Naive thymus-derived CD4-positive, alpha-beta T cell (primary cell): ENCODE measurements at regions not wholly inside any gene's neighbourhood (a gene's known extent, or its start where the extent isn't known, plus 50 kb on each side); places are given as distances from the start of the nearest gene placed in this dataset.

ENCODE experiments used
- ATAC-seq: fragments of 150-1000 bp; cut with Tn5 transposase; 2 replicates; pipeline ENCODE4 v1.10.0; 2021; ENCODE audit warnings: mild to moderate bottlenecking, moderate library complexity
- CTCF ChIA-PET: fragments of 350-600 bp; sonication (Branson Sonifier 250); formaldehyde crosslinking; loops from one replicate; lab custom pipeline; 2021; ENCODE audit warnings: antibody characterized with exemption; lab: Charles Lee
- POLR2A ChIA-PET: fragments of 350-600 bp; sonication (Branson Sonifier 250); formaldehyde crosslinking; loops from one replicate; lab custom pipeline; 2021; ENCODE audit warnings: antibody characterized with exemption, inconsistent platforms; lab: Charles Lee
- DNase-seq, 9 donors: peaks; one replicate each; pipeline versions ENCODE4 v3.0.0 to v3.0.0-alpha.2; 2020 to 2022; ENCODE audit warnings: mixed read lengths in 1 of 9
- H3K27ac ChIP-seq: one replicate; pipeline ENCODE4 v1.7.0; 2013; ENCODE audit warnings: mild to moderate bottlenecking, low read depth, low read length, moderate library complexity
- H3K27me3 ChIP-seq, 2 donors: one replicate each; pipeline ENCODE4 v1.7.0; 2013; ENCODE audit warnings: low read length in 2 of 2, mild to moderate bottlenecking in 2 of 2, moderate library complexity in 2 of 2; ENCODE audit not compliant: control insufficient read depth in 2 of 2, insufficient read depth in 2 of 2
- H3K36me3 ChIP-seq, 3 experiments: 1 replicate in 2 of 3; 2 replicates in 1 of 3; pipeline ENCODE4 v1.7.0; 2013; ENCODE audit warnings: low read length in 3 of 3, mild to moderate bottlenecking in 3 of 3, moderate library complexity in 1 of 3; ENCODE audit not compliant: insufficient read depth in 3 of 3, control insufficient read depth in 2 of 3
- H3K4me1 ChIP-seq, 2 donors: one replicate each; pipeline ENCODE4 v1.7.0; 2013; ENCODE audit warnings: low read length in 2 of 2, mild to moderate bottlenecking in 2 of 2, moderate library complexity in 1 of 2; ENCODE audit not compliant: control insufficient read depth in 2 of 2, insufficient read depth in 2 of 2
- H3K4me3 ChIP-seq: 2 replicates; pipeline ENCODE4 v1.7.0; 2013; ENCODE audit warnings: mild to moderate bottlenecking, low read length
- H3K9me3 ChIP-seq, 3 experiments: 1 replicate in 2 of 3; 2 replicates in 1 of 3; pipeline ENCODE4 v1.7.0; 2013; ENCODE audit warnings: low read length in 3 of 3; ENCODE audit not compliant: control insufficient read depth in 2 of 3
- H3K27ac Mint-ChIP-seq, 9 donors: one replicate each; pipeline ENCODE4 v1.8.0; 2020 to 2022; ENCODE audit warnings: mixed read lengths in 9 of 9, mild to moderate bottlenecking in 8 of 9, moderate library complexity in 5 of 9, inconsistent platforms in 2 of 9
- H3K27me3 Mint-ChIP-seq, 5 donors: one replicate each; pipeline ENCODE4 v1.8.0; 2021 to 2022; ENCODE audit warnings: mixed read lengths in 5 of 5, mild to moderate bottlenecking in 1 of 5
- H3K36me3 Mint-ChIP-seq, 5 donors: one replicate each; pipeline ENCODE4 v1.8.0; 2020 to 2022; ENCODE audit warnings: mixed read lengths in 5 of 5, mild to moderate bottlenecking in 3 of 5, inconsistent platforms in 1 of 5
- H3K4me1 Mint-ChIP-seq, 7 donors: one replicate each; pipeline ENCODE4 v1.8.0; 2020 to 2022; ENCODE audit warnings: mixed read lengths in 7 of 7, mild to moderate bottlenecking in 3 of 7, inconsistent platforms in 1 of 7
- H3K4me3 Mint-ChIP-seq, 10 donors: one replicate each; pipeline ENCODE4 v1.8.0; 2020 to 2022; ENCODE audit warnings: mild to moderate bottlenecking in 10 of 10, mixed read lengths in 10 of 10, moderate library complexity in 6 of 10, inconsistent platforms in 2 of 10
- H3K9me3 Mint-ChIP-seq, 11 donors: one replicate each; pipeline ENCODE4 v1.8.0; 2020 to 2022; ENCODE audit warnings: mixed read lengths in 11 of 11, mild to moderate bottlenecking in 4 of 11, inconsistent platforms in 1 of 11, moderate library complexity in 1 of 11
- intact Hi-C, 2 donors: fragments of 100-400 bp; cut with micrococcal nuclease; formaldehyde crosslinking; loops; one replicate each; pipeline ENCODE4 v1.15.1; 2023

- ChIA-PET CTCF (no interaction called here), POLR2A (no interaction called here)
- H3K27ac Mint-ChIP-seq, result no peak overlapping the region
- no peaks in the 10 kb centered on the region for H3K4me1 ChIP-seq
- no peak for ATAC-seq
- H3K4me3 ChIP-seq, result no peak overlapping the region
- peaks cover 0 to 3% (median 0%) of the 10 kb centered on the region in 5 donors for H3K36me3 Mint-ChIP-seq
- no peaks in the 10 kb centered on the region for H3K9me3 Mint-ChIP-seq
- no peaks in the 10 kb centered on the region for H3K9me3 ChIP-seq
- no peaks in the 10 kb centered on the region for H3K27me3 ChIP-seq
- H3K27ac ChIP-seq, result no peak overlapping the region
- H3K36me3 ChIP-seq, result no peaks in the 10 kb centered on the region
- no peak overlapping the region for H3K4me3 Mint-ChIP-seq
- peaks cover 13 to 44% (median 27%) of the 10 kb centered on the region in 5 donors for H3K27me3 Mint-ChIP-seq
- H3K4me1 Mint-ChIP-seq, result peaks cover 0 to 4% (median 0%) of the 10 kb centered on the region in 7 donors
- DNase-seq, result no peak
- intact Hi-C loops, result no loop called here
Observed at GRCh38 chr5:130689831-130690230, 475.2 kb downstream of the HINT1 start.

- Histone ChIP-seq H3K9me3 (no peaks in the 10 kb centered on the region), H3K36me3 (no peaks in the 10 kb centered on the region), H3K4me3 (no peak overlapping the region), H3K4me1 (no peaks in the 10 kb centered on the region), H3K27ac (no peak overlapping the region), H3K27me3 (no peaks in the 10 kb centered on the region)
- Mint-ChIP-seq H3K4me3 (no peak overlapping the region), H3K27me3 (peaks cover 13 to 40% (median 27%) of the 10 kb centered on the region in 5 donors), H3K4me1 (peaks cover 0 to 4% (median 0%) of the 10 kb centered on the region in 7 donors), H3K9me3 (no peaks in the 10 kb centered on the region), H3K36me3 (peaks cover 0 to 3% (median 0%) of the 10 kb centered on the region in 5 donors), H3K27ac (no peak overlapping the region)
- ChIA-PET CTCF (interaction anchor here (0.6 kb wide), 1 partner anchor 559 kb away, joined by 3 read pairs; no protein-coding TSS in a partner anchor), POLR2A (interaction anchor here (0.6 kb wide), 1 partner anchor 277 kb away, joined by 3 read pairs; no protein-coding TSS in a partner anchor)
- ATAC-seq, result no peak
- no peak for DNase-seq
- intact Hi-C loops, result no loop called here
Observed at GRCh38 chr5:130687085-130687733, 477.8 kb downstream of the HINT1 start.

- no peaks in the 10 kb centered on the region for H3K4me1 Mint-ChIP-seq
- H3K27me3 ChIP-seq, result no peaks in the 10 kb centered on the region
- no peak overlapping the region for H3K4me3 Mint-ChIP-seq
- intact Hi-C loops, result no loop called here
- H3K27me3 Mint-ChIP-seq, result peaks cover 0 to 39% (median 28%) of the 10 kb centered on the region in 5 donors
- H3K27ac ChIP-seq, result no peak overlapping the region
- no peaks in the 10 kb centered on the region for H3K36me3 Mint-ChIP-seq
- H3K27ac Mint-ChIP-seq, result no peak overlapping the region
- H3K9me3 ChIP-seq, result no peaks in the 10 kb centered on the region
- ChIA-PET POLR2A (no interaction called here), CTCF (no interaction called here)
- ATAC-seq (no peak), DNase-seq (no peak)
- H3K9me3 Mint-ChIP-seq, result peaks cover 0 to 4% (median 0%) of the 10 kb centered on the region in 11 donors
- no peak overlapping the region for H3K4me3 ChIP-seq
- H3K36me3 ChIP-seq, result no peaks in the 10 kb centered on the region
- no peaks in the 10 kb centered on the region for H3K4me1 ChIP-seq
Observed at GRCh38 chr5:130678637-130679036, 486.4 kb downstream of the HINT1 start.

- H3K27me3 Mint-ChIP-seq, result peaks cover 0 to 25% (median 4%) of the 10 kb centered on the region in 5 donors
- H3K4me3 ChIP-seq, result no peak overlapping the region
- no peaks in the 10 kb centered on the region for H3K4me1 Mint-ChIP-seq
- H3K9me3 Mint-ChIP-seq, result peaks cover 0 to 10% (median 2%) of the 10 kb centered on the region in 11 donors
- no peaks in the 10 kb centered on the region for H3K27me3 ChIP-seq
- ChIA-PET POLR2A (no interaction called here), CTCF (no interaction called here)
- no peaks in the 10 kb centered on the region for H3K9me3 ChIP-seq
- H3K27ac ChIP-seq, result no peak overlapping the region
- DNase-seq (no peak), ATAC-seq (no peak)
- no peaks in the 10 kb centered on the region for H3K4me1 ChIP-seq
- no peak overlapping the region for H3K4me3 Mint-ChIP-seq
- no peaks in the 10 kb centered on the region for H3K36me3 Mint-ChIP-seq
- H3K27ac Mint-ChIP-seq, result no peak overlapping the region
- no peaks in the 10 kb centered on the region for H3K36me3 ChIP-seq
- intact Hi-C loops, result no loop called here
Observed at GRCh38 chr5:130666462-130666861, 498.6 kb downstream of the HINT1 start.

GRCh38 chr5:130652176-130652575, 512.9 kb downstream of the HINT1 start:
- ChIA-PET CTCF (no interaction called here), POLR2A (no interaction called here)
- Histone ChIP-seq H3K27ac (no peak overlapping the region), H3K4me1 (no peaks in the 10 kb centered on the region), H3K36me3 (no peaks in the 10 kb centered on the region), H3K27me3 (no peaks in the 10 kb centered on the region), H3K4me3 (no peak overlapping the region), H3K9me3 (no peaks in the 10 kb centered on the region)
- Mint-ChIP-seq H3K27ac (no peak overlapping the region), H3K9me3 (no peaks in the 10 kb centered on the region), H3K27me3 (peaks cover 0 to 26% (median 13%) of the 10 kb centered on the region in 5 donors), H3K4me3 (no peak overlapping the region), H3K4me1 (no peaks in the 10 kb centered on the region), H3K36me3 (no peaks in the 10 kb centered on the region)
- DNase-seq (no peak), ATAC-seq (no peak)
- intact Hi-C loops, result no loop called here

- Mint-ChIP-seq H3K27me3 (peaks cover 0 to 33% (median 18%) of the 10 kb centered on the region in 5 donors), H3K4me1 (no peaks in the 10 kb centered on the region), H3K9me3 (no peaks in the 10 kb centered on the region), H3K4me3 (no peak overlapping the region), H3K27ac (no peak overlapping the region), H3K36me3 (no peaks in the 10 kb centered on the region)
- Histone ChIP-seq H3K4me1 (no peaks in the 10 kb centered on the region), H3K4me3 (no peak overlapping the region), H3K9me3 (no peaks in the 10 kb centered on the region), H3K36me3 (no peaks in the 10 kb centered on the region), H3K27me3 (no peaks in the 10 kb centered on the region), H3K27ac (no peak overlapping the region)
- ATAC-seq (no peak), DNase-seq (no peak)
- ChIA-PET POLR2A (no interaction called here), CTCF (no interaction called here)
- intact Hi-C loops, result no loop called here
Observed at GRCh38 chr5:130651440-130651839, 513.6 kb downstream of the HINT1 start.

- Mint-ChIP-seq H3K36me3 (peaks cover 0 to 3% (median 0%) of the 10 kb centered on the region in 5 donors), H3K9me3 (peaks cover 2 to 25% (median 10%) of the 10 kb centered on the region in 11 donors), H3K27ac (no peak overlapping the region), H3K27me3 (peaks cover 0 to 15% (median 7%) of the 10 kb centered on the region in 5 donors), H3K4me1 (no peaks in the 10 kb centered on the region), H3K4me3 (no peak overlapping the region)
- Histone ChIP-seq H3K9me3 (no peaks in the 10 kb centered on the region), H3K4me1 (no peaks in the 10 kb centered on the region), H3K27me3 (no peaks in the 10 kb centered on the region), H3K27ac (no peak overlapping the region), H3K4me3 (no peak overlapping the region), H3K36me3 (no peaks in the 10 kb centered on the region)
- POLR2A ChIA-PET, result no interaction called here
- ATAC-seq, result no peak
- intact Hi-C loops, result no loop called here
- DNase-seq, result no peak
- CTCF ChIA-PET, result no interaction called here
Observed at GRCh38 chr5:130643321-130643720, 521.7 kb downstream of the HINT1 start.
